IMR-90 (cell line): ENCODE measurements at regions not wholly inside any gene's neighbourhood (a gene's known extent, or its start where the extent isn't known, plus 50 kb on each side); places are given as distances from the start of the nearest gene placed in this dataset.

ENCODE experiments used
- ATAC-seq: fragments of 200-7000 bp; cut with Tn5 transposase; 2 replicates; pipeline ENCODE4 v1.9.1; 2020; ENCODE audit warnings: low read depth, mild to moderate bottlenecking, moderate library complexity
- BruUV-seq: library from RNA; stranded (reverse); fragments of 400-500 nt; replicated peaks from 2 replicates; lab custom pipeline; 2021; lab: Mats Ljungman, UMichigan
- CTCF ChIA-PET: fragments of 300-600 bp; formaldehyde crosslinking; extraction: SDS; loops from one replicate; lab custom pipeline; 2021; ENCODE audit warnings: antibody characterized with exemption; lab: Yijun Ruan, JAX
- POLR2A ChIA-PET: fragments of 300-600 bp; sonication (Branson Sonifier 250); formaldehyde crosslinking; loops from one replicate; lab custom pipeline; 2022; ENCODE audit warnings: antibody characterized with exemption; ENCODE audit not compliant: unreplicated experiment; lab: Charles Lee
- DNase-seq: peaks from one replicate; pipeline ENCODE4 v3.0.0; 2013
- H2AFZ ChIP-seq: replicated peaks from 2 replicates; pipeline ENCODE3; 2013; ENCODE audit warnings: low read length, mild to moderate bottlenecking; ENCODE audit not compliant: poor library complexity
- H2AK5ac ChIP-seq: 2 replicates; pipeline ENCODE4 v1.6.1; 2013; ENCODE audit warnings: low read depth, low read length, inconsistent platforms
- H2AK9ac ChIP-seq: replicated peaks from 2 replicates; pipeline ENCODE3; 2013; ENCODE audit warnings: mild to moderate bottlenecking, low read depth, low read length, moderate library complexity; ENCODE audit not compliant: poor library complexity
- H2BK120ac ChIP-seq: 2 replicates; pipeline ENCODE4 v1.6.1; 2013; ENCODE audit warnings: low read depth, low read length, inconsistent platforms
- H2BK15ac ChIP-seq: 3 replicates; pipeline ENCODE4 v1.6.1; 2013; ENCODE audit warnings: low read depth, low read length, inconsistent platforms
- H2BK20ac ChIP-seq: 2 replicates; pipeline ENCODE4 v1.6.1; 2013; ENCODE audit warnings: low read depth, mild to moderate bottlenecking, inconsistent platforms, low read length, moderate library complexity
- H2BK5ac ChIP-seq: 2 replicates; pipeline ENCODE4 v1.6.1; 2013; ENCODE audit warnings: mild to moderate bottlenecking, low read depth, low read length, inconsistent platforms; ENCODE audit not compliant: poor library complexity, severe bottlenecking
- H3K14ac ChIP-seq: replicated peaks from 2 replicates; pipeline ENCODE4 v1.6.1; 2013; ENCODE audit warnings: low read depth, low read length, inconsistent platforms
- H3K18ac ChIP-seq: 2 replicates; pipeline ENCODE4 v1.6.1; 2013; ENCODE audit warnings: low read depth, low read length, control low read depth
- H3K23ac ChIP-seq: 2 replicates; pipeline ENCODE4 v1.6.1; 2013; ENCODE audit warnings: low read depth, low read length, inconsistent platforms
- H3K27ac ChIP-seq: 2 replicates; pipeline ENCODE4 v1.5.1; 2013; ENCODE audit warnings: mild to moderate bottlenecking, control low read depth, low read length; ENCODE audit not compliant: insufficient read depth
- H3K27me3 ChIP-seq: 2 replicates; pipeline ENCODE4 v1.6.1; 2013; ENCODE audit warnings: low read length; ENCODE audit not compliant: control insufficient read depth, insufficient read depth
- H3K36me3 ChIP-seq: 2 replicates; pipeline ENCODE4 v1.6.1; 2013; ENCODE audit warnings: low read length, mixed read lengths; ENCODE audit not compliant: control insufficient read depth, insufficient read depth
- H3K4ac ChIP-seq: 2 replicates; pipeline ENCODE4 v1.6.1; 2013; ENCODE audit warnings: low read depth, low read length, inconsistent platforms
- H3K4me1 ChIP-seq: 2 replicates; pipeline ENCODE4 v1.6.1; 2013; ENCODE audit warnings: low read length, mixed read lengths; ENCODE audit not compliant: control insufficient read depth, insufficient read depth
- H3K4me2 ChIP-seq: 2 replicates; pipeline ENCODE4 v1.6.1; 2013; ENCODE audit warnings: low read depth, mild to moderate bottlenecking, control low read depth, low read length, moderate library complexity
- H3K4me3 ChIP-seq: 2 replicates; pipeline ENCODE4 v1.5.1; 2013; ENCODE audit warnings: low read depth, mild to moderate bottlenecking, control low read depth, low read length, moderate library complexity; ENCODE audit not compliant: insufficient read depth
- H3K56ac ChIP-seq: 2 replicates; pipeline ENCODE4 v1.6.1; 2013; ENCODE audit warnings: low read length, inconsistent platforms; ENCODE audit not compliant: insufficient read depth; ENCODE audit errors: extremely low read depth
- H3K79me1 ChIP-seq, 2 experiments: 2 replicates each; pipeline ENCODE4 v1.6.1; 2013; ENCODE audit warnings: low read length in 2 of 2, inconsistent platforms in 1 of 2, low read depth in 1 of 2
- H3K9ac ChIP-seq: 2 replicates; pipeline ENCODE4 v1.6.1; 2013; ENCODE audit warnings: low read depth, low read length, control low read depth
- H3K9me1 ChIP-seq: 2 replicates; pipeline ENCODE4 v1.6.1; 2013; ENCODE audit warnings: low read length, inconsistent platforms; ENCODE audit not compliant: insufficient read depth
- H3K9me3 ChIP-seq: 2 replicates; pipeline ENCODE4 v1.6.1; 2013; ENCODE audit warnings: low read length; ENCODE audit not compliant: control insufficient read depth, insufficient read depth
- H4K20me1 ChIP-seq: 2 replicates; pipeline ENCODE4 v1.6.1; 2013; ENCODE audit warnings: low read length, inconsistent platforms; ENCODE audit not compliant: insufficient read depth
- H4K5ac ChIP-seq: 2 replicates; pipeline ENCODE4 v1.6.1; 2013; ENCODE audit warnings: mild to moderate bottlenecking, low read depth, low read length, control low read depth
- H4K8ac ChIP-seq, 2 experiments: 2 replicates each; pipeline ENCODE4 v1.6.1; 2013; ENCODE audit warnings: low read depth in 2 of 2, low read length in 2 of 2, control low read depth in 1 of 2, inconsistent platforms in 1 of 2
- H4K91ac ChIP-seq: 2 replicates; pipeline ENCODE4 v1.6.1; 2013; ENCODE audit warnings: low read depth, low read length, inconsistent platforms; ENCODE audit not compliant: insufficient read depth
- BHLHE40 ChIP-seq: fragments of 150-350 bp; IDR thresholded peaks from 2 replicates; pipeline ENCODE4 v1.6.1; 2016; ENCODE audit warnings: mild to moderate bottlenecking, low read depth, low read length
- CEBPB ChIP-seq: IDR thresholded peaks from 2 replicates; pipeline ENCODE4 v1.6.1; 2012; ENCODE audit warnings: low read depth, low read length, improper control_type of control experiment
- CHD1 ChIP-seq: IDR thresholded peaks from 2 replicates; pipeline ENCODE4 v1.6.1; 2012; ENCODE audit warnings: low read depth, low read length, improper control_type of control experiment
- FOS ChIP-seq: fragments of 150-350 bp; IDR thresholded peaks from 2 replicates; pipeline ENCODE4 v1.6.1; 2016; ENCODE audit warnings: low read depth, low read length
- MAFK ChIP-seq: IDR thresholded peaks from 2 replicates; pipeline ENCODE4 v1.6.1; 2012; ENCODE audit warnings: low read depth, low read length, improper control_type of control experiment
- MAZ ChIP-seq: IDR thresholded peaks from 2 replicates; pipeline ENCODE4 v1.6.1; 2012; ENCODE audit warnings: low read depth, mild to moderate bottlenecking, low read length, improper control_type of control experiment, moderate library complexity, borderline replicate concordance
- MXI1 ChIP-seq: IDR thresholded peaks from 2 replicates; pipeline ENCODE4 v1.6.1; 2012; ENCODE audit warnings: low read depth, mild to moderate bottlenecking, low read length, moderate library complexity, borderline replicate concordance
- NFE2L2 ChIP-seq: fragments of 150-350 bp; IDR thresholded peaks from 2 replicates; pipeline ENCODE4 v1.6.1; 2016; ENCODE audit warnings: low read depth, mild to moderate bottlenecking, low read length
- POLR2A ChIP-seq: IDR thresholded peaks from 2 replicates; pipeline ENCODE4 v1.6.1; 2012; ENCODE audit warnings: mild to moderate bottlenecking, low read depth, low read length
- RAD21 ChIP-seq: IDR thresholded peaks from 2 replicates; pipeline ENCODE4 v1.6.1; 2012; ENCODE audit warnings: low read length, improper control_type of control experiment
- RCOR1 ChIP-seq: IDR thresholded peaks from 2 replicates; pipeline ENCODE4 v1.6.1; 2012; ENCODE audit warnings: mild to moderate bottlenecking, low read length, improper control_type of control experiment; ENCODE audit not compliant: insufficient replicate concordance
- RFX5 ChIP-seq: IDR thresholded peaks from 2 replicates; pipeline ENCODE4 v1.8.0; 2012; ENCODE audit warnings: low read depth, mild to moderate bottlenecking, low read length, moderate library complexity
- SMC3 ChIP-seq: fragments of 150-350 bp; IDR thresholded peaks from 2 replicates; pipeline ENCODE4 v1.6.1; 2016; ENCODE audit warnings: low read depth, mild to moderate bottlenecking, antibody characterized with exemption, low read length, moderate library complexity
- dilution Hi-C: fragments of 300-500 bp; cut with HindIII; formaldehyde crosslinking; loops from one replicate; pipeline ENCODE4 v1.14.3; 2018; ENCODE audit warnings: low sequenced_read_pairs; ENCODE audit not compliant: unreplicated experiment
- in situ Hi-C: fragments of 300-500 bp; cut with MboI; formaldehyde crosslinking; loops from 3 replicates; pipeline ENCODE4 v1.14.3; 2019; ENCODE audit warnings: low sequenced_read_pairs, inconsistent platforms, mixed read lengths
- intact Hi-C: fragments of 100-400 bp; cut with micrococcal nuclease; formaldehyde crosslinking; loops from 2 replicates; pipeline ENCODE4 v1.10.0; 2022
- TF ChIP-seq, protein P1 (sequence below): fragments of 150-350 bp; IDR thresholded peaks from 2 replicates; pipeline ENCODE4 v1.6.1; 2016; ENCODE audit warnings: low read depth, mild to moderate bottlenecking, low read length, moderate library complexity, borderline replicate concordance
- TF ChIP-seq, protein P2 (sequence below): conservative IDR thresholded peaks from 2 replicates; pipeline ENCODE4 v1.5.1; 2012; ENCODE audit warnings: mild to moderate bottlenecking, low read depth, low read length, improper control_type of control experiment
- TF ChIP-seq, protein P3 (sequence below): fragments of 150-350 bp; IDR thresholded peaks from 2 replicates; pipeline ENCODE4 v1.6.1; 2017; ENCODE audit warnings: mild to moderate bottlenecking, antibody characterized with exemption, low read length, low read depth

DNA sequence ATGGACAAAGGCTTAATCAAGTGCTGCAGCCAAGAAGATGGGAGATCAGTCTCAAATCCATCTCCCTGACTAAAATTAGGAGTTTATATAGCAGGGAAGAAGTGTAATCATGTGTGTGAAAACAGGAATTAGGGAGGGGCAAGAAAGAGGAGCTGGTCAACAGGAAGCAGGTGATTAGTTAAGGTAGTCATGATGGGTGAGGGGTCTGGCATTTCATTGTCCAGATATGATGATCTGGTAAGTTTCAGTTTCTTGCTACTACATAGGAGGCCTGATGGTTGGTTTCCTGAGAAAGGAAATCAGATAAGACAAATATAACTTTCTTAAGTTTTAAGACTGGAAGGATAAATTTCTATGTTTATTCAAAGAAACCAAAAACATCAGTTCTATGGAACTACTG is 455.6 kb upstream of the GRAMD2B start:
- BruUV-seq: no TSS peak
- ChIA-PET POLR2A (no interaction called here), CTCF (no interaction called here)
- H3K14ac ChIP-seq: no peak overlapping the region
- no peaks in the 10 kb centered on the region for H3K4me1 ChIP-seq
- no peaks in the 10 kb centered on the region for H3K9me1 ChIP-seq
- H3K27ac ChIP-seq: no peak overlapping the region
- H2AK9ac ChIP-seq: no peak overlapping the region
- no peak overlapping the region for H4K8ac ChIP-seq
- no peak for ATAC-seq
- intact Hi-C loops (no loop called here), in situ Hi-C loops (no loop called here), dilution Hi-C loops (no loop called here)
- H3K9ac ChIP-seq: no peak overlapping the region
- H2BK120ac ChIP-seq: no peak overlapping the region
- H3K18ac ChIP-seq: no peak overlapping the region
- H2BK20ac ChIP-seq: no peak overlapping the region
- H4K91ac ChIP-seq: no peak overlapping the region
- TF ChIP-seq CHD1: no peak
- TF ChIP-seq POLR2A: no peak
- TF ChIP-seq BHLHE40: no peak
- no peak for TF ChIP-seq RAD21
- TF ChIP-seq, protein P1, sequence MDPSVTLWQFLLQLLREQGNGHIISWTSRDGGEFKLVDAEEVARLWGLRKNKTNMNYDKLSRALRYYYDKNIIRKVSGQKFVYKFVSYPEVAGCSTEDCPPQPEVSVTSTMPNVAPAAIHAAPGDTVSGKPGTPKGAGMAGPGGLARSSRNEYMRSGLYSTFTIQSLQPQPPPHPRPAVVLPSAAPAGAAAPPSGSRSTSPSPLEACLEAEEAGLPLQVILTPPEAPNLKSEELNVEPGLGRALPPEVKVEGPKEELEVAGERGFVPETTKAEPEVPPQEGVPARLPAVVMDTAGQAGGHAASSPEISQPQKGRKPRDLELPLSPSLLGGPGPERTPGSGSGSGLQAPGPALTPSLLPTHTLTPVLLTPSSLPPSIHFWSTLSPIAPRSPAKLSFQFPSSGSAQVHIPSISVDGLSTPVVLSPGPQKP: no peak
- TF ChIP-seq NFE2L2: no peak
- no peak for TF ChIP-seq MAFK
- TF ChIP-seq, protein P2, sequence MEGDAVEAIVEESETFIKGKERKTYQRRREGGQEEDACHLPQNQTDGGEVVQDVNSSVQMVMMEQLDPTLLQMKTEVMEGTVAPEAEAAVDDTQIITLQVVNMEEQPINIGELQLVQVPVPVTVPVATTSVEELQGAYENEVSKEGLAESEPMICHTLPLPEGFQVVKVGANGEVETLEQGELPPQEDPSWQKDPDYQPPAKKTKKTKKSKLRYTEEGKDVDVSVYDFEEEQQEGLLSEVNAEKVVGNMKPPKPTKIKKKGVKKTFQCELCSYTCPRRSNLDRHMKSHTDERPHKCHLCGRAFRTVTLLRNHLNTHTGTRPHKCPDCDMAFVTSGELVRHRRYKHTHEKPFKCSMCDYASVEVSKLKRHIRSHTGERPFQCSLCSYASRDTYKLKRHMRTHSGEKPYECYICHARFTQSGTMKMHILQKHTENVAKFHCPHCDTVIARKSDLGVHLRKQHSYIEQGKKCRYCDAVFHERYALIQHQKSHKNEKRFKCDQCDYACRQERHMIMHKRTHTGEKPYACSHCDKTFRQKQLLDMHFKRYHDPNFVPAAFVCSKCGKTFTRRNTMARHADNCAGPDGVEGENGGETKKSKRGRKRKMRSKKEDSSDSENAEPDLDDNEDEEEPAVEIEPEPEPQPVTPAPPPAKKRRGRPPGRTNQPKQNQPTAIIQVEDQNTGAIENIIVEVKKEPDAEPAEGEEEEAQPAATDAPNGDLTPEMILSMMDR: no peak
- no peak for TF ChIP-seq MAZ
- TF ChIP-seq CEBPB: no peak
- TF ChIP-seq FOS: no peak
- TF ChIP-seq RFX5: no peak
- TF ChIP-seq, protein P3, sequence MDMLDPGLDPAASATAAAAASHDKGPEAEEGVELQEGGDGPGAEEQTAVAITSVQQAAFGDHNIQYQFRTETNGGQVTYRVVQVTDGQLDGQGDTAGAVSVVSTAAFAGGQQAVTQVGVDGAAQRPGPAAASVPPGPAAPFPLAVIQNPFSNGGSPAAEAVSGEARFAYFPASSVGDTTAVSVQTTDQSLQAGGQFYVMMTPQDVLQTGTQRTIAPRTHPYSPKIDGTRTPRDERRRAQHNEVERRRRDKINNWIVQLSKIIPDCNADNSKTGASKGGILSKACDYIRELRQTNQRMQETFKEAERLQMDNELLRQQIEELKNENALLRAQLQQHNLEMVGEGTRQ: no peak
- TF ChIP-seq SMC3: no peak
- TF ChIP-seq RCOR1: no peak
- no peak for TF ChIP-seq MXI1
- no peak overlapping the region for H2AFZ ChIP-seq
- no peaks in the 10 kb centered on the region for H3K79me1 ChIP-seq
- H4K20me1 ChIP-seq: no peaks in the 10 kb centered on the region
- DNase-seq: no peak
- no peak overlapping the region for H2AK5ac ChIP-seq
- no peak overlapping the region for H2BK5ac ChIP-seq
- no peak overlapping the region for H4K5ac ChIP-seq
- H3K36me3 ChIP-seq: no peaks in the 10 kb centered on the region
- H3K56ac ChIP-seq: no peak overlapping the region
- no peak overlapping the region for H3K4me3 ChIP-seq
- no peak overlapping the region for H2BK15ac ChIP-seq
- H3K4ac ChIP-seq: no peak overlapping the region
- H3K4me2 ChIP-seq: no peak overlapping the region
- H3K9me3 ChIP-seq: peaks cover 2% of the 10 kb centered on the region; the same call in 1 of the 2 replicates
- H3K23ac ChIP-seq: no peak overlapping the region
- no peaks in the 10 kb centered on the region; the same call in 1 of the 2 replicates for H3K27me3 ChIP-seq
